PFSK-1 (cell line): ENCODE measurements at regions not wholly inside any gene's neighbourhood (a gene's known extent, or its start where the extent isn't known, plus 50 kb on each side); places are given as distances from the start of the nearest gene placed in this dataset.

Source experiments
- POLR2AphosphoS5 ChIP-seq: IDR thresholded peaks from 2 replicates; pipeline ENCODE4 v1.6.1; 2012; ENCODE audit warnings: low read depth, mild to moderate bottlenecking, control low read depth, low read length, moderate library complexity
- TF ChIP-seq, protein P1 (sequence below), 2 experiments: IDR thresholded peaks; 2 replicates each; pipeline versions ENCODE4 v1.6.1 to v1.8.0; 2011 to 2012; ENCODE audit warnings: low read depth in 2 of 2, low read length in 2 of 2, control low read depth in 1 of 2, inconsistent platforms in 1 of 2, mild to moderate bottlenecking in 1 of 2, moderate library complexity in 1 of 2; ENCODE audit not compliant: insufficient read depth in 1 of 2

DNA sequence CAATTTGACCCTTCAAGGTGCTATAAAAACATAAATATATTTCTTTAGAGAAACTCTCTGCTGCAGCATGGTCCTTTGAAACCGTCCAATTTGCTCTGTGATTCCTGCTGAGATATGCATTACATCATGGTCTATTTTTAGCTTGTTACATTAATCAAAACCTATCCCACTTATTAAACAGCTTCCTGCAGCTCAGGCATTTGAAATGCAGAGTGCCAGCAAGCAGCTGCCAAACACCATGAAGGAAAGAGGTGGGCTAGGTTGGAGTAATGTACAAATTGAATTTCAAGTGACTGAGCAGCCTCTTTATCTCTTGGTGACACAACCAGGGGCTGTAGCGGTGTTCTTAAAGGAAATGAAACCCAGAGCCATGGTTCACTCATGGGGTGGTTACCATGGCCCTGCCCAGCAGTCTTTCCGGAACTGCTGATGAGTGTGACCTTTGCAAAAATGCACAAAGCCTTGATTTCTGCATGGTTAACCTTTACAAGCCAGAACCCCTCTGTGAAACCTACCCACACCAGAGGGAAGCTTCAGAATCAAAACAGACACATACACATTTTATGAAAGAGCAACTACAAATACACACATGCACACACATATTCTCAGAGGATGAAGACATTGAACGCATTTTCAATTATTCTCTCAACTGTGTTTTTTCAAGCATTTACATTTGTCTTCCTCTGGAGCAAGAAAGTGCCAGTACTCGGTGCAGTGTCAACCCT lies 155.8 kb upstream of the ZNF608 start:
- TF ChIP-seq POLR2AphosphoS5 = no peak
- TF ChIP-seq, protein P1, sequence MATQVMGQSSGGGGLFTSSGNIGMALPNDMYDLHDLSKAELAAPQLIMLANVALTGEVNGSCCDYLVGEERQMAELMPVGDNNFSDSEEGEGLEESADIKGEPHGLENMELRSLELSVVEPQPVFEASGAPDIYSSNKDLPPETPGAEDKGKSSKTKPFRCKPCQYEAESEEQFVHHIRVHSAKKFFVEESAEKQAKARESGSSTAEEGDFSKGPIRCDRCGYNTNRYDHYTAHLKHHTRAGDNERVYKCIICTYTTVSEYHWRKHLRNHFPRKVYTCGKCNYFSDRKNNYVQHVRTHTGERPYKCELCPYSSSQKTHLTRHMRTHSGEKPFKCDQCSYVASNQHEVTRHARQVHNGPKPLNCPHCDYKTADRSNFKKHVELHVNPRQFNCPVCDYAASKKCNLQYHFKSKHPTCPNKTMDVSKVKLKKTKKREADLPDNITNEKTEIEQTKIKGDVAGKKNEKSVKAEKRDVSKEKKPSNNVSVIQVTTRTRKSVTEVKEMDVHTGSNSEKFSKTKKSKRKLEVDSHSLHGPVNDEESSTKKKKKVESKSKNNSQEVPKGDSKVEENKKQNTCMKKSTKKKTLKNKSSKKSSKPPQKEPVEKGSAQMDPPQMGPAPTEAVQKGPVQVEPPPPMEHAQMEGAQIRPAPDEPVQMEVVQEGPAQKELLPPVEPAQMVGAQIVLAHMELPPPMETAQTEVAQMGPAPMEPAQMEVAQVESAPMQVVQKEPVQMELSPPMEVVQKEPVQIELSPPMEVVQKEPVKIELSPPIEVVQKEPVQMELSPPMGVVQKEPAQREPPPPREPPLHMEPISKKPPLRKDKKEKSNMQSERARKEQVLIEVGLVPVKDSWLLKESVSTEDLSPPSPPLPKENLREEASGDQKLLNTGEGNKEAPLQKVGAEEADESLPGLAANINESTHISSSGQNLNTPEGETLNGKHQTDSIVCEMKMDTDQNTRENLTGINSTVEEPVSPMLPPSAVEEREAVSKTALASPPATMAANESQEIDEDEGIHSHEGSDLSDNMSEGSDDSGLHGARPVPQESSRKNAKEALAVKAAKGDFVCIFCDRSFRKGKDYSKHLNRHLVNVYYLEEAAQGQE (IDR thresholded peaks at IDR 0.05; ENCODE audit: insufficient read depth in 1 of 2, low read depth in 2 of 2, low read length in 2 of 2) = no peak
